T-helper 2 cell treated with Interferon-gamma antibody and Interleukin-4, amounts not matched to agents 5 μg/mL and 100 μg/mL, for 36 hours (primary cell): ENCODE measurements at regions not wholly inside any gene's neighbourhood (a gene's known extent, or its start where the extent isn't known, plus 50 kb on each side); places are given as distances from the start of the nearest gene placed in this dataset.

Experiments
- DNase-seq: peaks from one replicate; pipeline ENCODE4 v3.0.0; 2021; ENCODE audit warnings: low spot score
- H3K27ac Mint-ChIP-seq: one replicate; pipeline ENCODE4 v1.8.0; 2021; ENCODE audit warnings: mild to moderate bottlenecking, mixed read lengths
- H3K27me3 Mint-ChIP-seq: one replicate; pipeline ENCODE4 v1.8.0; 2021; ENCODE audit warnings: low read depth, mixed read lengths
- H3K36me3 Mint-ChIP-seq: one replicate; pipeline ENCODE4 v1.8.0; 2021; ENCODE audit warnings: low read depth, mixed read lengths
- H3K4me1 Mint-ChIP-seq: one replicate; pipeline ENCODE4 v1.8.0; 2021; ENCODE audit warnings: low read depth, mixed read lengths
- H3K4me3 Mint-ChIP-seq: one replicate; pipeline ENCODE4 v1.8.0; 2022; ENCODE audit warnings: mild to moderate bottlenecking, moderate library complexity, mixed read lengths
- H3K9me3 Mint-ChIP-seq: one replicate; pipeline ENCODE4 v1.8.0; 2021; ENCODE audit warnings: mixed read lengths

GRCh38 chr21:38995731-38996130 lies 187.5 kb downstream of the PSMG1 start:
- H3K27me3 Mint-ChIP-seq, result no peaks in the 10 kb centered on the region
- H3K9me3 Mint-ChIP-seq, result no peaks in the 10 kb centered on the region
- peaks cover 34% of the 10 kb centered on the region for H3K4me1 Mint-ChIP-seq
- no peak overlapping the region for H3K27ac Mint-ChIP-seq
- H3K4me3 Mint-ChIP-seq, result no peak overlapping the region
- peaks cover 2% of the 10 kb centered on the region for H3K36me3 Mint-ChIP-seq
- DNase-seq, result no peak

- peaks cover 2% of the 10 kb centered on the region for H3K36me3 Mint-ChIP-seq
- H3K4me1 Mint-ChIP-seq, result peaks cover 28% of the 10 kb centered on the region
- H3K27ac Mint-ChIP-seq, result peak overlapping the region; percentile 5
- H3K9me3 Mint-ChIP-seq, result no peaks in the 10 kb centered on the region
- H3K4me3 Mint-ChIP-seq, result no peak overlapping the region
- no peaks in the 10 kb centered on the region for H3K27me3 Mint-ChIP-seq
- no peak for DNase-seq
These were observed 188.1 kb downstream of the PSMG1 start for GRCh38 chr21:38995071-38995669.

GRCh38 chr21:38994042-38994441 lies 188.3 kb downstream of the ETS2 start:
- H3K4me3 Mint-ChIP-seq, result no peak overlapping the region
- no peaks in the 10 kb centered on the region for H3K9me3 Mint-ChIP-seq
- DNase-seq, result no peak
- peaks cover 2% of the 10 kb centered on the region for H3K36me3 Mint-ChIP-seq
- no peaks in the 10 kb centered on the region for H3K27me3 Mint-ChIP-seq
- H3K27ac Mint-ChIP-seq, result no peak overlapping the region
- peaks cover 21% of the 10 kb centered on the region for H3K4me1 Mint-ChIP-seq

GRCh38 chr21:38993561-38993960 lies 187.8 kb downstream of the ETS2 start:
- Mint-ChIP-seq H3K36me3 (peaks cover 2% of the 10 kb centered on the region), H3K27ac (no peak overlapping the region), H3K27me3 (no peaks in the 10 kb centered on the region), H3K4me1 (peaks cover 23% of the 10 kb centered on the region), H3K9me3 (no peaks in the 10 kb centered on the region), H3K4me3 (no peak overlapping the region)
- no peak for DNase-seq

- no peak for DNase-seq
- Mint-ChIP-seq H3K9me3 (no peaks in the 10 kb centered on the region), H3K27me3 (no peaks in the 10 kb centered on the region), H3K4me1 (peaks cover 28% of the 10 kb centered on the region), H3K4me3 (no peak overlapping the region), H3K36me3 (peaks cover 2% of the 10 kb centered on the region), H3K27ac (peak overlapping the region; percentile 7)
These were observed 187.0 kb downstream of the ETS2 start for GRCh38 chr21:38992737-38993136.

- Mint-ChIP-seq H3K4me1 (peaks cover 38% of the 10 kb centered on the region), H3K9me3 (no peaks in the 10 kb centered on the region), H3K4me3 (no peak overlapping the region), H3K36me3 (no peaks in the 10 kb centered on the region), H3K27me3 (no peaks in the 10 kb centered on the region), H3K27ac (no peak overlapping the region)
- DNase-seq, result no peak
These were observed 184.7 kb downstream of the ETS2 start for GRCh38 chr21:38990424-38990794.

- no peak for DNase-seq
- peaks cover 43% of the 10 kb centered on the region for H3K4me1 Mint-ChIP-seq
- H3K36me3 Mint-ChIP-seq, result no peaks in the 10 kb centered on the region
These were observed 184.2 kb downstream of the ETS2 start for GRCh38 chr21:38989745-38990423.

GRCh38 chr21:38989379-38989744 lies 183.6 kb downstream of the ETS2 start:
- no peak overlapping the region for H3K27ac Mint-ChIP-seq

More at GRCh38 chr21:38989745-38990423, 184.2 kb downstream of the ETS2 start:
- no peaks in the 10 kb centered on the region for H3K9me3 Mint-ChIP-seq
- no peak overlapping the region for H3K4me3 Mint-ChIP-seq
- no peaks in the 10 kb centered on the region for H3K27me3 Mint-ChIP-seq
- H3K27ac Mint-ChIP-seq, result no peak overlapping the region

GRCh38 chr21:38988509-38989378 lies 183.0 kb downstream of the ETS2 start:
- H3K27me3 Mint-ChIP-seq, result no peaks in the 10 kb centered on the region
- H3K9me3 Mint-ChIP-seq, result no peaks in the 10 kb centered on the region
- no peak overlapping the region for H3K27ac Mint-ChIP-seq
- peak overlapping the region; percentile 12 for H3K4me3 Mint-ChIP-seq
- H3K4me1 Mint-ChIP-seq, result peaks cover 54% of the 10 kb centered on the region
- H3K36me3 Mint-ChIP-seq, result no peaks in the 10 kb centered on the region
- no peak for DNase-seq

More at GRCh38 chr21:38989379-38989744, 183.6 kb downstream of the ETS2 start:
- Mint-ChIP-seq H3K27me3 (no peaks in the 10 kb centered on the region), H3K9me3 (no peaks in the 10 kb centered on the region), H3K4me1 (peaks cover 48% of the 10 kb centered on the region), H3K4me3 (no peak overlapping the region), H3K36me3 (no peaks in the 10 kb centered on the region)
- DNase-seq, result no peak

- no peak for DNase-seq
- peaks cover 57% of the 10 kb centered on the region for H3K4me1 Mint-ChIP-seq
- peaks cover 4% of the 10 kb centered on the region for H3K9me3 Mint-ChIP-seq
- no peak overlapping the region for H3K27ac Mint-ChIP-seq
- no peaks in the 10 kb centered on the region for H3K27me3 Mint-ChIP-seq
- H3K36me3 Mint-ChIP-seq, result peaks cover 4% of the 10 kb centered on the region
- H3K4me3 Mint-ChIP-seq, result no peak overlapping the region
These were observed 182.1 kb downstream of the ETS2 start for GRCh38 chr21:38987633-38988508.

GRCh38 chr21:38986806-38987632 lies 181.3 kb downstream of the ETS2 start:
- Mint-ChIP-seq H3K4me1 (peaks cover 56% of the 10 kb centered on the region), H3K4me3 (peak overlapping the region; percentile 17), H3K27me3 (no peaks in the 10 kb centered on the region), H3K27ac (peak overlapping the region; percentile 58), H3K36me3 (peaks cover 4% of the 10 kb centered on the region), H3K9me3 (peaks cover 4% of the 10 kb centered on the region)
- no peak for DNase-seq

GRCh38 chr21:38986406-38986805 lies 180.7 kb downstream of the ETS2 start:
- H3K4me1 Mint-ChIP-seq, result peaks cover 62% of the 10 kb centered on the region
- peak overlapping the region; percentile 77 for H3K4me3 Mint-ChIP-seq
- peak overlapping the region; percentile 95 for H3K27ac Mint-ChIP-seq
- H3K9me3 Mint-ChIP-seq, result peaks cover 4% of the 10 kb centered on the region
- H3K27me3 Mint-ChIP-seq, result no peaks in the 10 kb centered on the region
- H3K36me3 Mint-ChIP-seq, result peaks cover 4% of the 10 kb centered on the region
- DNase-seq, result no peak
